Immature natural killer cell (primary cell): ENCODE measurements at regions not wholly inside any gene's neighbourhood (a gene's known extent, or its start where the extent isn't known, plus 50 kb on each side); places are given as distances from the start of the nearest gene placed in this dataset.

Source experiments
- DNase-seq, 3 donors: peaks; one replicate each; pipeline ENCODE4 v3.0.0; 2022; ENCODE audit warnings: mixed read lengths in 1 of 3
- H3K27ac Mint-ChIP-seq, 6 donors: one replicate each; pipeline ENCODE4 v1.8.0; 2020; ENCODE audit warnings: mixed read lengths in 6 of 6, mild to moderate bottlenecking in 5 of 6, inconsistent platforms in 4 of 6, moderate library complexity in 3 of 6
- H3K27me3 Mint-ChIP-seq, 3 donors: one replicate each; pipeline ENCODE4 v1.8.0; 2020 to 2021; ENCODE audit warnings: low read depth in 3 of 3, mild to moderate bottlenecking in 3 of 3, mixed read lengths in 3 of 3, moderate library complexity in 3 of 3, inconsistent platforms in 1 of 3
- H3K36me3 Mint-ChIP-seq, 3 donors: one replicate each; pipeline ENCODE4 v1.8.0; 2020; ENCODE audit warnings: mixed read lengths in 3 of 3, inconsistent platforms in 2 of 3, mild to moderate bottlenecking in 2 of 3
- H3K4me1 Mint-ChIP-seq, 2 donors: one replicate each; pipeline ENCODE4 v1.8.0; 2020; ENCODE audit warnings: inconsistent platforms in 2 of 2, mild to moderate bottlenecking in 2 of 2, mixed read lengths in 2 of 2, moderate library complexity in 1 of 2
- H3K4me3 Mint-ChIP-seq, 5 donors: one replicate each; pipeline ENCODE4 v1.8.0; 2020; ENCODE audit warnings: mild to moderate bottlenecking in 5 of 5, mixed read lengths in 5 of 5, inconsistent platforms in 3 of 5, moderate library complexity in 3 of 5
- H3K9me3 Mint-ChIP-seq, 6 donors: one replicate each; pipeline ENCODE4 v1.8.0; 2020; ENCODE audit warnings: mild to moderate bottlenecking in 6 of 6, mixed read lengths in 6 of 6, inconsistent platforms in 4 of 6, moderate library complexity in 3 of 6

- peaks cover 59 to 86% of the 10 kb centered on the region in 2 donors for H3K4me1 Mint-ChIP-seq
- DNase-seq = no peak
- H3K4me3 Mint-ChIP-seq = no peak overlapping the region
- peaks cover 6 to 15% (median 7%) of the 10 kb centered on the region in 3 donors for H3K36me3 Mint-ChIP-seq
- peak overlapping the region in 1 of 6 donors; percentile 45 for H3K27ac Mint-ChIP-seq
- H3K27me3 Mint-ChIP-seq = peaks cover 1 to 3% (median 2%) of the 10 kb centered on the region in 3 donors
- H3K9me3 Mint-ChIP-seq = no peaks in the 10 kb centered on the region
These were observed 310.1 kb downstream of the UTRN start for GRCh38 chr6:144595266-144595665.

GRCh38 chr6:144597511-144597910 is 312.4 kb downstream of the UTRN start:
- no peak overlapping the region for H3K4me3 Mint-ChIP-seq
- no peaks in the 10 kb centered on the region for H3K9me3 Mint-ChIP-seq
- peaks cover 74 to 92% of the 10 kb centered on the region in 2 donors for H3K4me1 Mint-ChIP-seq
- DNase-seq = no peak
- H3K27me3 Mint-ChIP-seq = peaks cover 1 to 3% (median 2%) of the 10 kb centered on the region in 3 donors
- H3K36me3 Mint-ChIP-seq = peaks cover 6 to 25% (median 14%) of the 10 kb centered on the region in 3 donors
- peak overlapping the region in 2 of 6 donors; percentile 13 to 43 for H3K27ac Mint-ChIP-seq

- Mint-ChIP-seq H3K9me3 (no peaks in the 10 kb centered on the region), H3K27ac (peak overlapping the region in 4 of 6 donors; percentile 25 to 52 (median 40)), H3K4me3 (no peak overlapping the region), H3K4me1 (peaks cover 82 to 92% of the 10 kb centered on the region in 2 donors), H3K36me3 (peaks cover 0 to 18% (median 9%) of the 10 kb centered on the region in 3 donors), H3K27me3 (peaks cover 0 to 3% (median 2%) of the 10 kb centered on the region in 3 donors)
- DNase-seq = no peak
These were observed 314.5 kb downstream of the UTRN start for GRCh38 chr6:144599615-144600014.

- Mint-ChIP-seq H3K27ac (peak overlapping the region; percentile 6 to 64 (median 32)), H3K4me3 (no peak overlapping the region), H3K9me3 (no peaks in the 10 kb centered on the region), H3K4me1 (peaks cover 79 to 92% of the 10 kb centered on the region in 2 donors), H3K36me3 (peaks cover 0 to 18% (median 9%) of the 10 kb centered on the region in 3 donors), H3K27me3 (peaks cover 0 to 3% (median 2%) of the 10 kb centered on the region in 3 donors)
- no peak for DNase-seq
These were observed 316.1 kb downstream of the UTRN start for GRCh38 chr6:144601221-144601620.

- Mint-ChIP-seq H3K27me3 (peaks cover 0 to 3% (median 2%) of the 10 kb centered on the region in 3 donors), H3K27ac (peak overlapping the region in 3 of 6 donors; percentile 20 to 27 (median 24)), H3K9me3 (no peaks in the 10 kb centered on the region), H3K36me3 (peaks cover 0 to 18% (median 9%) of the 10 kb centered on the region in 3 donors), H3K4me1 (peaks cover 87 to 98% of the 10 kb centered on the region in 2 donors), H3K4me3 (peak overlapping the region in 3 of 5 donors; percentile 3 to 26 (median 23))
- DNase-seq = no peak
These were observed 317.5 kb downstream of the UTRN start for GRCh38 chr6:144602523-144603180.

GRCh38 chr6:144606083-144606482 is 320.9 kb downstream of the UTRN start:
- peaks cover 0 to 3% (median 0%) of the 10 kb centered on the region in 3 donors for H3K27me3 Mint-ChIP-seq
- H3K9me3 Mint-ChIP-seq = no peaks in the 10 kb centered on the region
- H3K4me1 Mint-ChIP-seq = peaks cover 81 to 92% of the 10 kb centered on the region in 2 donors
- peaks cover 4 to 18% (median 9%) of the 10 kb centered on the region in 3 donors for H3K36me3 Mint-ChIP-seq
- DNase-seq = no peak
- peak overlapping the region in 1 of 6 donors; percentile 74 for H3K27ac Mint-ChIP-seq
- no peak overlapping the region for H3K4me3 Mint-ChIP-seq

GRCh38 chr6:144607998-144608735 is 323.0 kb downstream of the UTRN start:
- peaks cover 0 to 2% (median 0%) of the 10 kb centered on the region in 3 donors for H3K27me3 Mint-ChIP-seq
- peak overlapping the region; percentile 0 to 51 (median 38) for H3K4me3 Mint-ChIP-seq
- peak overlapping the region; percentile 1 to 60 (median 23) for H3K27ac Mint-ChIP-seq
- no peaks in the 10 kb centered on the region for H3K9me3 Mint-ChIP-seq
- peaks cover 3 to 9% (median 4%) of the 10 kb centered on the region in 3 donors for H3K36me3 Mint-ChIP-seq
- DNase-seq = peak in 2 of 3 donors; percentile 7 to 10
- peaks cover 72 to 92% of the 10 kb centered on the region in 2 donors for H3K4me1 Mint-ChIP-seq

- Mint-ChIP-seq H3K9me3 (no peaks in the 10 kb centered on the region), H3K36me3 (peaks cover 3 to 11% (median 4%) of the 10 kb centered on the region in 3 donors), H3K27ac (peak overlapping the region in 4 of 6 donors; percentile 6 to 30 (median 8)), H3K4me3 (no peak overlapping the region), H3K27me3 (peaks cover 0 to 3% (median 2%) of the 10 kb centered on the region in 3 donors), H3K4me1 (peaks cover 56 to 86% of the 10 kb centered on the region in 2 donors)
- DNase-seq = no peak
These were observed 327.7 kb downstream of the UTRN start for GRCh38 chr6:144612811-144613210.

GRCh38 chr6:144613859-144614258 is 328.7 kb downstream of the UTRN start:
- Mint-ChIP-seq H3K4me1 (peaks cover 46 to 76% of the 10 kb centered on the region in 2 donors), H3K27me3 (peaks cover 0 to 3% (median 2%) of the 10 kb centered on the region in 3 donors), H3K27ac (peak overlapping the region in 5 of 6 donors; percentile 4 to 48 (median 43)), H3K36me3 (peaks cover 0 to 8% (median 4%) of the 10 kb centered on the region in 3 donors), H3K9me3 (no peaks in the 10 kb centered on the region), H3K4me3 (no peak overlapping the region)
- no peak for DNase-seq

GRCh38 chr6:144615870-144616269 is 330.7 kb downstream of the UTRN start:
- Mint-ChIP-seq H3K4me1 (peaks cover 45 to 77% of the 10 kb centered on the region in 2 donors), H3K27ac (peak overlapping the region in 2 of 6 donors; percentile 6 to 68), H3K36me3 (peaks cover 0 to 3% (median 0%) of the 10 kb centered on the region in 3 donors), H3K4me3 (no peak overlapping the region), H3K9me3 (no peaks in the 10 kb centered on the region), H3K27me3 (peaks cover 0 to 3% (median 2%) of the 10 kb centered on the region in 3 donors)
- DNase-seq = no peak

- DNase-seq = no peak
- peak overlapping the region in 2 of 6 donors; percentile 19 to 72 for H3K27ac Mint-ChIP-seq
- H3K27me3 Mint-ChIP-seq = peaks cover 0 to 3% (median 2%) of the 10 kb centered on the region in 3 donors
- H3K4me3 Mint-ChIP-seq = no peak overlapping the region
- no peaks in the 10 kb centered on the region for H3K9me3 Mint-ChIP-seq
- peaks cover 0 to 3% (median 0%) of the 10 kb centered on the region in 3 donors for H3K36me3 Mint-ChIP-seq
- peaks cover 49 to 79% of the 10 kb centered on the region in 2 donors for H3K4me1 Mint-ChIP-seq
These were observed 332.1 kb downstream of the UTRN start for GRCh38 chr6:144617191-144617590.

- Mint-ChIP-seq H3K27me3 (peaks cover 0 to 3% (median 2%) of the 10 kb centered on the region in 3 donors), H3K9me3 (no peaks in the 10 kb centered on the region), H3K36me3 (peaks cover 0 to 3% (median 0%) of the 10 kb centered on the region in 3 donors), H3K4me1 (peaks cover 51 to 76% of the 10 kb centered on the region in 2 donors), H3K4me3 (no peak overlapping the region), H3K27ac (peak overlapping the region in 2 of 6 donors; percentile 19 to 72)
- DNase-seq = no peak
These were observed 332.6 kb downstream of the UTRN start for GRCh38 chr6:144617708-144618107.

- Mint-ChIP-seq H3K9me3 (no peaks in the 10 kb centered on the region), H3K4me1 (peaks cover 62 to 79% of the 10 kb centered on the region in 2 donors), H3K36me3 (no peaks in the 10 kb centered on the region), H3K4me3 (no peak overlapping the region), H3K27ac (no peak overlapping the region), H3K27me3 (peaks cover 0 to 4% (median 2%) of the 10 kb centered on the region in 3 donors)
- DNase-seq = no peak
These were observed 334.8 kb downstream of the UTRN start for GRCh38 chr6:144619966-144620365.
